ENCODE measurements at regions not wholly inside any gene's neighbourhood (a gene's known extent, or its start where the extent isn't known, plus 50 kb on each side); places are given as distances from the start of the nearest gene placed in this dataset.

DNA sequence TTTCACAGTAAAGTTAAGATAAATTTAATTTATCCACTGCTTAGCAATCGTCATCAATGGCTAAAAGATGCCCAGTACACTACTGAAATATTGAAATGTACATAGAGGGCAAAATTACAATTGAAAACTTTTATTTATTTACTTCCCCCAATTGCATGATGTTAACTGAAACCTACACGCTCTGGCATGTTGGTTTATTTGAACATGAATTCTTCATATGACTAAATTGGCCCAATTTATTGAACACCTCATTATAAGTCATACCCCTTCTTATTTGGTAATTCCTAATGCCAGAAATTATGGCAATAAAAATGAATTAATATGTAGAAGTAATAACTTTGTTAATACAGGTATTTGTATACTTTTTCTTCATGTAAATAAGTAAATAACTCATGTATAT lies 183.0 kb upstream of the ZC3H15 start:
- H3K27me3 ChIP-seq (ENCODE audit: control insufficient read depth, insufficient read depth, low read length), result no peaks in the 10 kb centered on the region
- intact Hi-C loops (cut with micrococcal nuclease; ENCODE audit: unreplicated experiment), result no loop called here
- no peaks in the 10 kb centered on the region for H3K9me3 ChIP-seq (ENCODE audit: control insufficient read depth, insufficient read depth, low read depth, low read length)
- ChIA-PET POLR2A (no interaction called here), CTCF (no interaction called here)
- no peaks in the 10 kb centered on the region for H3K4me1 ChIP-seq (ENCODE audit: control insufficient read depth, insufficient read depth, low read length)
- ATAC-seq (no peak), DNase-seq (ENCODE audit: low read depth, low spot score) (no peak)
- no peak for TF ChIP-seq SIN3A (IDR thresholded peaks at IDR 0.05; ENCODE audit: borderline replicate concordance, insufficient read depth, low read depth, low read length)
- TF ChIP-seq, protein P1, sequence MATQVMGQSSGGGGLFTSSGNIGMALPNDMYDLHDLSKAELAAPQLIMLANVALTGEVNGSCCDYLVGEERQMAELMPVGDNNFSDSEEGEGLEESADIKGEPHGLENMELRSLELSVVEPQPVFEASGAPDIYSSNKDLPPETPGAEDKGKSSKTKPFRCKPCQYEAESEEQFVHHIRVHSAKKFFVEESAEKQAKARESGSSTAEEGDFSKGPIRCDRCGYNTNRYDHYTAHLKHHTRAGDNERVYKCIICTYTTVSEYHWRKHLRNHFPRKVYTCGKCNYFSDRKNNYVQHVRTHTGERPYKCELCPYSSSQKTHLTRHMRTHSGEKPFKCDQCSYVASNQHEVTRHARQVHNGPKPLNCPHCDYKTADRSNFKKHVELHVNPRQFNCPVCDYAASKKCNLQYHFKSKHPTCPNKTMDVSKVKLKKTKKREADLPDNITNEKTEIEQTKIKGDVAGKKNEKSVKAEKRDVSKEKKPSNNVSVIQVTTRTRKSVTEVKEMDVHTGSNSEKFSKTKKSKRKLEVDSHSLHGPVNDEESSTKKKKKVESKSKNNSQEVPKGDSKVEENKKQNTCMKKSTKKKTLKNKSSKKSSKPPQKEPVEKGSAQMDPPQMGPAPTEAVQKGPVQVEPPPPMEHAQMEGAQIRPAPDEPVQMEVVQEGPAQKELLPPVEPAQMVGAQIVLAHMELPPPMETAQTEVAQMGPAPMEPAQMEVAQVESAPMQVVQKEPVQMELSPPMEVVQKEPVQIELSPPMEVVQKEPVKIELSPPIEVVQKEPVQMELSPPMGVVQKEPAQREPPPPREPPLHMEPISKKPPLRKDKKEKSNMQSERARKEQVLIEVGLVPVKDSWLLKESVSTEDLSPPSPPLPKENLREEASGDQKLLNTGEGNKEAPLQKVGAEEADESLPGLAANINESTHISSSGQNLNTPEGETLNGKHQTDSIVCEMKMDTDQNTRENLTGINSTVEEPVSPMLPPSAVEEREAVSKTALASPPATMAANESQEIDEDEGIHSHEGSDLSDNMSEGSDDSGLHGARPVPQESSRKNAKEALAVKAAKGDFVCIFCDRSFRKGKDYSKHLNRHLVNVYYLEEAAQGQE (IDR thresholded peaks at IDR 0.05; ENCODE audit: insufficient read depth in 1 of 2, low read depth in 2 of 2, low read length in 1 of 2), result no peak
- TF ChIP-seq POLR2AphosphoS5 (IDR thresholded peaks at IDR 0.05; ENCODE audit: low read depth, low read length), result no peak
- TF ChIP-seq, protein P2, sequence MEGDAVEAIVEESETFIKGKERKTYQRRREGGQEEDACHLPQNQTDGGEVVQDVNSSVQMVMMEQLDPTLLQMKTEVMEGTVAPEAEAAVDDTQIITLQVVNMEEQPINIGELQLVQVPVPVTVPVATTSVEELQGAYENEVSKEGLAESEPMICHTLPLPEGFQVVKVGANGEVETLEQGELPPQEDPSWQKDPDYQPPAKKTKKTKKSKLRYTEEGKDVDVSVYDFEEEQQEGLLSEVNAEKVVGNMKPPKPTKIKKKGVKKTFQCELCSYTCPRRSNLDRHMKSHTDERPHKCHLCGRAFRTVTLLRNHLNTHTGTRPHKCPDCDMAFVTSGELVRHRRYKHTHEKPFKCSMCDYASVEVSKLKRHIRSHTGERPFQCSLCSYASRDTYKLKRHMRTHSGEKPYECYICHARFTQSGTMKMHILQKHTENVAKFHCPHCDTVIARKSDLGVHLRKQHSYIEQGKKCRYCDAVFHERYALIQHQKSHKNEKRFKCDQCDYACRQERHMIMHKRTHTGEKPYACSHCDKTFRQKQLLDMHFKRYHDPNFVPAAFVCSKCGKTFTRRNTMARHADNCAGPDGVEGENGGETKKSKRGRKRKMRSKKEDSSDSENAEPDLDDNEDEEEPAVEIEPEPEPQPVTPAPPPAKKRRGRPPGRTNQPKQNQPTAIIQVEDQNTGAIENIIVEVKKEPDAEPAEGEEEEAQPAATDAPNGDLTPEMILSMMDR (IDR thresholded peaks at IDR 0.05), result no peak
- no peak for TF ChIP-seq TCF7L2 (IDR thresholded peaks at IDR 0.05; ENCODE audit: low read depth, low read length)
- no peaks in the 10 kb centered on the region for H3K36me3 ChIP-seq (ENCODE audit: control insufficient read depth, insufficient read depth, low read length)
- no peak overlapping the region for H3K27ac ChIP-seq (ENCODE audit: low read length)
- H3K4me3 ChIP-seq (ENCODE audit: low read depth in 2 of 2, low read length in 2 of 2), result no peak overlapping the region
- no TSS peak for BruUV-seq (replicated peaks)
- in situ Hi-C loops (cut with HindIII; ENCODE audit: low pct_unique_long_range_greater_than_20kb, low sequenced_read_pairs), result no loop called here

DNA sequence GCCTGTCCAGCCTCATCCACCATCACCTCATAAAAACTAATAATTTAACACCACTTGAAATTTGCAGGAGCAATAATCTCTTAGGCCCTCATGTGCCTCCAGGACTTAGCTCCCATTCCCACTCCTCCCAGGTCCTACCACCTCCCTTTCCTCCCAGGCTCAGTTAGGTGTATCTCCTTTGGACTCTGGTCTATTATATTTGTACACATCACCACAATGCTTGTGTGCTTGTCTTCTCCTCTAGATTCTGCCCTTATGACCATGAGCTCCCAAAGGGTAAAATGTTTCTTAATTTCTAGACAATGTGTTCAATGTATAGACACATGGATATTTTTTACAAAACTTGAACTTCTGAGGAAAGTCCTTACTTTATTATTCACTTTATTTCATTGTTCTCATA lies 182.0 kb upstream of the ZC3H15 start:
- Histone ChIP-seq H3K9me3 (ENCODE audit: control insufficient read depth, insufficient read depth, low read depth, low read length) (no peaks in the 10 kb centered on the region), H3K4me1 (ENCODE audit: control insufficient read depth, insufficient read depth, low read length) (no peaks in the 10 kb centered on the region), H3K36me3 (ENCODE audit: control insufficient read depth, insufficient read depth, low read length) (no peaks in the 10 kb centered on the region), H3K27ac (ENCODE audit: low read length) (no peak overlapping the region), H3K27me3 (ENCODE audit: control insufficient read depth, insufficient read depth, low read length) (no peaks in the 10 kb centered on the region), H3K4me3 (ENCODE audit: low read depth in 2 of 2, low read length in 2 of 2) (no peak overlapping the region)
- ChIA-PET CTCF (no interaction called here), POLR2A (no interaction called here)
- in situ Hi-C loops (cut with HindIII; ENCODE audit: low pct_unique_long_range_greater_than_20kb, low sequenced_read_pairs), result no loop called here
- TF ChIP-seq, protein P2 (IDR thresholded peaks at IDR 0.05), result no peak
- no peak for TF ChIP-seq POLR2AphosphoS5 (IDR thresholded peaks at IDR 0.05; ENCODE audit: low read depth, low read length)
- intact Hi-C loops (cut with micrococcal nuclease; ENCODE audit: unreplicated experiment), result no loop called here
- DNase-seq (ENCODE audit: low read depth, low spot score) (no peak), ATAC-seq (no peak)
- BruUV-seq (replicated peaks), result no TSS peak

DNA sequence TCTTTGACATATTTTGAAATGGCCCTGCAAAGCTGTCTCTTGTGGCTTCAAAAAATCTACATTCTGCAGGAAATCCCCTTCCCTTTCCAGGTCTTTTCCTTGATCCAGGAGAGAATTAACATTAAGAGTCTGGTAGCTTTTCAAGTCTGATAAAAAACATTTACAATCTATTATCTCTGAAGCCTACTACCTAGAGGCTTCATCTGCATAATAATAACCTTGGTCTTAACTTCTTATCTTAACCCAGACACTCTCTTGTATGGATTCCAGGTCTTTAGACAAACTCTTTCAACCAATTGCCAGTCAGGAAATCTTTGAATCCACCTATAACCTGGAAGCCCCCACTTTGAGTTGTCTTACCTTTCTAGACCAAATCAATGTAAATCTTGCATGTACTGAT lies 179.3 kb upstream of the ZC3H15 start:
- Histone ChIP-seq H3K36me3 (ENCODE audit: control insufficient read depth, insufficient read depth, low read length) (no peaks in the 10 kb centered on the region), H3K9me3 (ENCODE audit: control insufficient read depth, insufficient read depth, low read depth, low read length) (no peaks in the 10 kb centered on the region), H3K4me1 (ENCODE audit: control insufficient read depth, insufficient read depth, low read length) (no peaks in the 10 kb centered on the region), H3K4me3 (ENCODE audit: low read depth in 2 of 2, low read length in 2 of 2) (no peak overlapping the region), H3K27me3 (ENCODE audit: control insufficient read depth, insufficient read depth, low read length) (no peaks in the 10 kb centered on the region), H3K27ac (ENCODE audit: low read length) (no peak overlapping the region)
- no peak for DNase-seq (ENCODE audit: low read depth, low spot score)
- ChIA-PET POLR2A (no interaction called here), CTCF (no interaction called here)
- intact Hi-C loops (cut with micrococcal nuclease; ENCODE audit: unreplicated experiment) (no loop called here), in situ Hi-C loops (cut with HindIII; ENCODE audit: low pct_unique_long_range_greater_than_20kb, low sequenced_read_pairs) (no loop called here)
- ATAC-seq, result no peak
- no peak for TF ChIP-seq SIN3A (IDR thresholded peaks at IDR 0.05; ENCODE audit: borderline replicate concordance, insufficient read depth, low read depth, low read length)
- BruUV-seq (replicated peaks), result no TSS peak

Data from Panc1 (cell line).